ENCODE measurements at regions not wholly inside any gene's neighbourhood (a gene's known extent, or its start where the extent isn't known, plus 50 kb on each side); places are given as distances from the start of the nearest gene placed in this dataset.
"Not testable (repeated sequence)": the region's sequence is repeated elsewhere in the genome, so short reads cannot be mapped to it uniquely, and the experiment has no call there.

GRCh38 chr2:22958308-22958707, 426.7 kb upstream of the KLHL29 start:
- DNase-seq = no peak

DNA sequence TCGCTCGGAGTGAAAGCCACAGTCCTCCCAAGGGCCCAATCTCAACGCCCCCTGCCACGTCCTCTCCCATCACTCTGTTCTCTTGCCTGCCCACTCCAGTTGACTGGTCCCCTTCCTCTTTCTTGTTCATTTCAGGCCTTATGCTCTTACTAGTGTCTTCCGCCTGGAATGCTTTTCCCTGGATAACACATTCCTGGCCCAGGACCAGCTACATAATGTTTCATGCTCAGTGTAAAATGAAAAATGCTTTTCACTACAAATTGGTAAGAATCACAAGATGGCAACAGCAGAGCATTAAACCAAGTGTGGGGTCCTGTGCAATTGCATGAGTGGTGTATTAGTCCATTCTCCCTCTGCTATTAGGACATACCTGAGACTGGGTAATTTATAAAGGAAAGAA, 417.2 kb upstream of the KLHL29 start:
- no peak for DNase-seq

DNA sequence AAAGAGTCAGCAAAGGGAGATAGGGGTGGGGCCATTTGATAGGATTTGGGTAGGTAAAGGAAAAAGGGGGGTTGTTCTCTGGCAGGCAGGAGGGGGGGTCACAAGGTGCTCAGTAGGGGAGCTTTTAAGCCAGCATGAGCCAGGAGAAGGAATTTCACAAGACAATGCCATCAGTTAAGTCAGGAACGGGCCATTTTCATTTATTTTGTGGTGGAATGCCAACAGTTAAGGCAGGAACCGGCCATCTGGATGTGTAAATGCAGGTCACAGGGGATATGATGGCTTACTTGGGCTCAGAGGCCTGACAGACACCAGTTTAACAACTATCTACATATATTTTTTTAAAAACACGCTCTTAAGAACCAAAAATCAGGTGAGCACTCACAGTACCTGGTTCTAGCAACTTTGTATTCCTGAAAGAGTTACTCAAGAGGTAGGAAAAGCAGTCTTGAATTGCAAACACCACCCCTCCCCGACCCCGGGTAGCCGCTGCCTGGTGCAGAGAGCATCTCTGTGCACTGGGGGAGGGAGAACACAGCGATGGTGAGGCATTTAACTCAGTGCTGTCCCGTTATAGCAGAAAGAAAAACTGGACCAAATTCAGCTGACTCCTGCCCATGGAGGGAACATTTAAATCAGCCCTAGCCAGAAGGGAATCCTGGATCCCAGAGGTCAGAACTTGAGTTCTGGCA, 414.5 kb upstream of the KLHL29 start:
- no peak for DNase-seq

- DNase-seq = no peak
Measured at GRCh38 chr2:22970991-22971390, 414.0 kb upstream of the KLHL29 start.

- no peak for DNase-seq
Measured at GRCh38 chr2:22981785-22982184, 403.2 kb upstream of the KLHL29 start.

DNA sequence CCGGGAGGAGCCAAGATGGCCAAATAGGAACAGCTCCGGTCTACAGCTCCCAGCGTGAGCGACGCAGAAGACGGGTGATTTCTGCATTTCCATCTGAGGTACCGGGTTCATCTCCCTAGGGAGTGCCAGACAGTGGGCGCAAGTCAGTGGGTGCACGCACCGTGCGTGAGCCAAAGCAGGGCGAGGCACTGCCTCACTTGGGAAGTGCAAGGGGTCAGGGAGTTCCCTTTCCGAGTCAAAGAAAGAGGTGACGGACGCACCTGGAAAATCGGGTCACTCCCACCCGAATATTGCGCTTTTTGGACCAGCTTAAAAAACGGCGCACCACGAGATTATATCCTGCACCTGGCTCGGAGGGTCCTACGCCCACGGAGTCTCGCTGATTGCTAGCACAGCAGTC, 400.8 kb upstream of the KLHL29 start:
- not testable (repeated sequence) for DNase-seq

DNA sequence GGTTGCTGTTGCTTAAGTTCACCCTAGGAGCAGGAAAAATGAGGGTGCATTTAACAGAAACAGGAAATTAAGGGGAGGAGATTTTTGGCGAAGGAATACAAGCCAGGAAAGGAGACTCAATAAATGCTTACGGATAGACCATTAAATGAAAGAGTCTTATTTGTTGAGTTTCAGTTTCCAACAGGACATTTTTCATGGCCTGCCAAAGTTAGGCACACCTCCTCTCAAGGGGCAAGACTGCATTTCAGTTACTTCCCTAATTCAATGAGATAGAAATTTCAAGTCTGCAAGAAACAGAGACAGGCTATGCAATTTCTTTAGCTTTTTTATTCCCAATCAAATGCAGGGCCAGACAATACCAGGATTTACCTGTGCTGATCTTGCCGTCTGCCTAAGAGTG, 394.7 kb upstream of the KLHL29 start:
- DNase-seq = no peak

DNA sequence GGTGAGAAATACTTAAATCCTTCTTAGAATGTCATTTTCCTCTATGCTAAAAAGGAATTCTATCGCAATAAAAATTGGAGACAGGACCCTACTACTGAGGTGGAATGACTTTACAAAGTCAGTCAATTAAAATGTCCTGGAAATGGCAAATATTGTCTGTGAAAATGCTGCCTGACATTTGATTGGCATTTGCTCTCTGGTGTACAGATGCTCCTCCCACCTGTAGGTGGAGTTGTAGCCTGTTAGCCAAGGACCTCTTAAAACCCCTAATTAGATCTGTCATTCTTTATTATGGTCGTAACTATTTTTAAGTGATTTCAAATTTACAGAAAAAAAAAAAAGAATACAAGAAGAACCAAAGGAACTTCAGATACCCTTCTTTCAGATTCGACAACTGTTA, 393.1 kb upstream of the KLHL29 start:
- no peak for DNase-seq

DNA sequence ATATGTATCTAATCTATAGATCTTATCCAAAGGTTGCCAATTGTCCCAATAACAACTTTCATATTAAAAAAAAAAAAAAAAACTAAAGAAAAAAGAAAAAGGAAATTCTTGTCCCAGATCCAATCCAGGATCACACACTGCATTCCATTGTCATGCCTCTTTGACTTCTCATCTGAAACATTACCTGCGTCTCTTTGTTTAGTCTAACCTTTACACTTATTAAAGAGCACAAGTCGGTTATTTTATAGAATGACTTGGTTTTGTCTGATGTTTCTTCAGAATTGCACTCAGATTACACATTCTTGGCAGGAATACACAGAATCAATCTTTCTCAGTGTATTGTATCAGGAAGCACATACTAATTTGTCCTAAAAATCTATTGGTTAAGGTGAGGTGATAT, 392.5 kb upstream of the KLHL29 start:
- no peak for DNase-seq

DNA sequence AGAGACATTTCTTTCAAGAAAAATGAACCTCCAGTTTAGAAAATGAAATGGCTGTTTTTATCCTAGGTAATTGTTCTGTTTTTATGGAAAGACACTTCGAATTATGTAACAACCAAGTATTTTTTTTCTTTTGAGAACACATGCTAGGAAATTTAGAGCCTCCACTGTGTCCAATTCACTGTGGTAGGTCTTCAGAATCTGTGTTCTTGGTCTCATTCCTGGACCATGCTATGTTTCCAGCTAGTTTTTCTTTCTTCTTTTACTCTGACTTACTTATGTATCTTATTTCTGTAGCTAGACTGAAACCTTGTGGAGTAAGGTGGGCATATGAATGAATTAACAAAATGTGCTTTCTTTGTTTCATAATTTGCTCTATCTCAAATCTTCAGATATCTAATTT, 391.7 kb upstream of the KLHL29 start:
- DNase-seq = no peak

GRCh38 chr2:22995576-22995975, 389.4 kb upstream of the KLHL29 start:
- no peak for DNase-seq

DNA sequence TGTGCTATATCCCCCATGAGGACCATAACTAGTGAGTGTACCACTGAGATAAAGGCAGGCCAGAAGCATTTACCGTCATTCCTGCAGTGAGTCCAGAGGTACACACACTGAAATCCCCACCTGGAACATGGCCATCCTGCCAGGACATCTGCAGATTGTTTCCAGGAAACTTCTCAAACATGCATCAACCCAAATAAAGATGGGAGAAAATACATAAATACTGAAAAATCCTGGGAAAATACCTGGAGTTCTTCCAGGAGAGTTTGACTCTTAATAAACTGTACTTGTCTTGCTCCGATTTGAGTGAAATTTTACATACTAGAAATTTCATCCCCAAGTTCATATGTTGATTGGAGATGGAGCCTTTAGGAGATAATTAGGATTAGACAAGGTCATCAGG, 388.1 kb upstream of the KLHL29 start:
- no peak for DNase-seq

GRCh38 chr2:22998359-22998758, 386.6 kb upstream of the KLHL29 start:
- DNase-seq = no peak

GRCh38 chr2:22999951-23000350, 385.0 kb upstream of the KLHL29 start:
- no peak for DNase-seq

DNA sequence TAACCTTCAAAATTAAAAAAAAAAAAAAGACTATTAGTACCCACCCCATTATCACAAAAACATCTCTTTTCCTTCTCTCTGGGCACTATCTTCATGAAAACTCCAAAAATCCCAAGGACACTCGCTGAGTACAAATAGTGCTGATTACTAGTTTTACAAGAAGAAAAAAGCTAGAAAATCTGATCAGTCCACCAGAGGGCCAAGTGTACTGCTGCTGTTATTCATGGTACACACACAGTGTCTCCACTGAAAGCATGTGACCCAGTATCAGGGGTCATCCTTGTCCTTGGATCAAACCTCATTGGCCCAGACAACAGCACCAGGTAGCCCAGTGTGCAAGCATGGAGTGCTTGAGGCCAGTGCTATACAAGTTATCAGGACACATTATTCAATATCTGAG, 382.7 kb upstream of the KLHL29 start:
- no peak for DNase-seq

- DNase-seq = no peak
Measured at GRCh38 chr2:23005469-23005868, 379.5 kb upstream of the KLHL29 start.

DNA sequence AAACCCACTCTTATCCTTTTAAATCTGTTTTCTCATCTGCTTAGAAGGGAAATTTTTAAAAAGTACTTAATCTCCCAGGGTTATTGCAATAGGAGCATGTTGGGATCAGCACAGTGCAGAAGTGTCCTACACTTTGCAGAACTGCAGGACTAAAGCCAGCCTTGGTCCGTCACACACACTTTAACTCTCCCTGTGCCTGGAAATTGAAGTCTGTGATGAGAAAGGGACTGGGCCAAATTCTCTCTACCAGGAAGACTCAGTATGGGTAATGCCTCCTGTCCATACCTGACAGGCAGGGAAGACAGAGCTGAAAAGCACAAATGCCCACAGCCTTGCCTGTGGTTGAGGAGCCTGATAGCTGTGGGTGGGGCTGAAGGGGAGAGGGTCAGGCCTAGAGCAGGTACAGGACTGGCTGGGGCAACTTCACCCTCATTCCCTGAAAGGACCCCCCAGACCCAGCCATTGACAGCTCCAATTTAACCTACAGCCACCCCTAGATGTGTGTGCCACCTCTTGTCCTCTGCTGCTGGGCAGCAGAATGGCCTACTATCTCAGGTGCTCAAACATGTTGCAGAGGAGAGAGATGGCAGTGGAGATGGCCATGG, 377.2 kb upstream of the KLHL29 start:
- no peak for DNase-seq

DNA sequence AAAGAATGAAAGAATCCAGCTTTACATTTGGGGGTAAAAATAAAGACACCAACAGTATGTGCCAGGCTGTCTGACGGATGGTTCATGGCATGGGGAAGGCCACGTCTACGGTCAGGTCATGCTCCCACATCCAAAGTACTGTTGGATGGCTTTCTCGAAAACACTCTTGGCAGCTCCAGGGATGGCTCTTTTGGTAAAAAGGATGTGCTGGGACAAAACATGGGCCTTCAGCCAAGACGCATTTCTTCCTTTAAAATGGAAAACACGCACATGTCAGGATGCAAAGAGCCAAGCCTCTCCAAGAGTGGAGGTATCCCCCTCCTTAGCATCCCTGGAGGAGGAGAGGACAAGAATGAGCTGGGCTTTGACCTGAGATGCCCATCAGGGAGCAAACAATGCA, 376.5 kb upstream of the KLHL29 start:
- DNase-seq = no peak

DNA sequence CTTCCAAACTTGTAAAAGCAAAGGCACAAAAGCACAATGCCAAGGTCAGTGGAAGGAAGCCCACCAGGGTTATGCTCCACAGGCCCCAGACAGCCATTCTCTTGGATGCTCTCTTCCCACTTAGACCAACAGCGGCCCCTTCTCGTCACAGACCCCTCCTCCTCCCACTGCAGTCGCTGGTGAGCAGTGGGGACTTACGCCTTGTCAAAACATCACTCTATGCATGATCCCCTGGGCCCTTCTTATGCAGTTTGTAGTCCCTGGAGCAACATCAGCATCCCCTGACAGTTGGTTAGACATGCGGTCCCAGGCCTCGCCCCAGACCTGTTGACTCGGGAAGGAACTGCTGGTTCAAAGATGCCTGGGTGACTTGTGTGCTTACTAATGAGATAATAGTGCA, 376.0 kb upstream of the KLHL29 start:
- no peak for DNase-seq

DNA sequence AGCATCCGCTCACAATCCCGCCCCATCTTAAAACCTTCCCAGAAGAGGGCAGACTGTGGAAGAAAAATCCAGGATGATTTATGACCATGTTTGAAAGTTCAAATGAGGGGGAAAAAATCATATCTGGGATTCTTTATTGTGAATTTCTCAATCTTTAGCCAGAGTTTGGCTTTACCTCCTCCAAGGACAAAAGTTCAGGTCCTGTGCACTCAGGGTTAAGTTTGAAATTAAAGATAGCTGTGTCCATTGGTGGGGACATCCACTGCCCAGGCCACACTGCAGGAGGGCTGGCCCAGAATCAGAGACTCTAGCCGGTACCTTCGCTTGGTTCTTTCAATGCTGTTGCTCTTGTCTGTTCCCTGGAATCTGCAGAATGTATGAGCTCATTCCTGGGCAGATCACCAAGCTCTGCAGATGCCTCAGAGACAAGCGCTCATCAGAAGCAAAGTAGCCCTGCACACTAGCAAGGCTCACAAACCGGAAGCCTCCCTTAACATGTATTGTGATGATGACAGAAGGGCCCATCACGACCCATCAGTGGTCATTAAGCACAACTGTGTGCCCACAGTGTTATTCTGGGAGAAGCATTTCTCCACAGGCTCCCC, 375.3 kb upstream of the KLHL29 start:
- DNase-seq = no peak

GRCh38 chr2:23012499-23012898, 372.5 kb upstream of the KLHL29 start:
- DNase-seq = no peak

- no peak for DNase-seq
Measured at GRCh38 chr2:23015651-23016200, 369.3 kb upstream of the KLHL29 start.

DNA sequence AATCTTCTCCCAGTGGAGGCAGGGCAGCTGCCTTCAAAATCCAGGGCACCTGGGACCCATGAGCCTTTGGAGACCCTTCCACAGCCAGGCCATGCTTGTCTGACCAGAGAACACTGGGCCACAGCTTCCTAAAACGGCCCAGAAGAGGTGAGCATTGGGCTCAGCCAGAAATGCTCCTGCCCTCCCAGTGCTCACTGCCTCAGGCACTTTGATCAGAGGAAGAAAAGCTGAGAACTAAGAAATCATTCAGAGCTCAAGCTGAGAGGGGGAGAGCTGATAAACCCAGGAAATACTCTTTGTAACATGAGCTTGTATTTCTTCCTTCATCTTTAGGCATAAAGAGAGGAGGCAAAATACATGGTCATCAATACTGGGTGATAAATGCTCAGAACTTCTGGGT, 365.5 kb upstream of the KLHL29 start:
- DNase-seq = no peak

GRCh38 chr2:23020659-23021058, 364.3 kb upstream of the KLHL29 start:
- no peak for DNase-seq

Measured in stimulated activated CD4-positive, alpha-beta T cell treated with anti-CD3 and anti-CD28 coated beads, Interleukin-4, amount 100 ng/mL, for 24 hours (primary cell).